Stimulated activated CD4-positive, alpha-beta T cell treated with anti-CD3 and anti-CD28 coated beads, Interleukin-15, amount 100 ng/mL, for 24 hours (primary cell): ENCODE measurements at regions not wholly inside any gene's neighbourhood (a gene's known extent, or its start where the extent isn't known, plus 50 kb on each side); places are given as distances from the start of the nearest gene placed in this dataset.
"Not testable (repeated sequence)": the region's sequence is repeated elsewhere in the genome, so short reads cannot be mapped to it uniquely, and the experiment has no call there.

Experiments used
- DNase-seq: peaks from one replicate; pipeline ENCODE4 v3.0.0-alpha.2; 2020

DNA sequence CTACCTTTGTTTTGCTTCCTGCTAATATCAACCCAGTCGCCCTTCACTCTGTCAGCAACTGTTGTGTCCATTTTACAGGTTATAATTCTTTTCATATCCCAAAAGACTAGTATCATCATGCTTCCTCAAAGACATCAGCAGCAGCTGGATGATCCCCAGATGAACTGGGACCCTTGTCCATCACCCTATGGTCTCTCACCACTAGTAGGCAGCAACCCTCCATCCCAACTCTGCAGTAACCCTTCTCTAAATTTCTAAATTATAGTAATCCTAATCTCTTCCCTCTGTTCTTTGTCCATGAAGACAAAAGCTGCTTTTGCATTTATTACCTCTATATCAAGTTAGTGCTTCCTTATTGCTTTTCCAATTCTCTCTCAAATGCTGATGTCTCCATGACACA lies 1025.8 kb downstream of the FAM181B start:
- DNase-seq: no peak

DNA sequence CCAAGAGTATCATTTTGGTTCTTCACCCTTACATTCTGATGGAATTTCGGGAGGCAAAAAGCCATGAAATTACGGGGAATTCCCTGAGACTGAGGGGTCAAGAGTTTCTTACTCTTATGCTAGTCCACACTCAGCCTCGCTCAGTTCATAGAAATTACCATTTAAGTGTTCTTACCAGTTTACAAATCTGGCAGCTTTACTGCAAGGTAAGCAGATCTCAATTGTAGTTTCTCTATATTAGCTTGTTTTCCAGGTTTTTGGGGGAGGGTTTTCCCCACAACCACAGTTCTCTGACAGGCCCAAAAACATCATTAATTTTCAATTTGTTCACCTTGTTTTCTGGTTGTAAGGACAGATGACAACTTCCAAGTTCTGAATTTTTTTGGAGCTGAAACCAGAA lies 1028.4 kb downstream of the FAM181B start:
- DNase-seq: no peak

DNA sequence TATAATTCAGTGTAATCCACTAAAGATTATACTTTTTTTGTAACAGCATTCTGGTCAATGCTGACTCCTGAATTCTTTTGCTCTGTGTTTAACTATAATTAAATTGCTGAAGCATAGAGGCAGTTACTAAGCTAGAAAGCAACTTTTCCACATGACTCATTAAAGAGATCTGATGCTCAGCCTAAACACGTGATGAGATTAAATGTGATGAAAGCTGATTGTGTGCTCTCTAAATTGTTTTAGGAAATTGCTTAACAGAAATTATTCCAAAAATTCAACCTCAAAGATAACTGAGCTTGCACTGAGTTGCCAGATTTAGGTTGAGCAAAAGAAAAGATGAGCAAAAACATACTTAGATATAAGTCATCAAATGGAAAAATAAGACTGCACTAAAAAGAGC lies 1033.6 kb downstream of the FAM181B start:
- no peak for DNase-seq

DNA sequence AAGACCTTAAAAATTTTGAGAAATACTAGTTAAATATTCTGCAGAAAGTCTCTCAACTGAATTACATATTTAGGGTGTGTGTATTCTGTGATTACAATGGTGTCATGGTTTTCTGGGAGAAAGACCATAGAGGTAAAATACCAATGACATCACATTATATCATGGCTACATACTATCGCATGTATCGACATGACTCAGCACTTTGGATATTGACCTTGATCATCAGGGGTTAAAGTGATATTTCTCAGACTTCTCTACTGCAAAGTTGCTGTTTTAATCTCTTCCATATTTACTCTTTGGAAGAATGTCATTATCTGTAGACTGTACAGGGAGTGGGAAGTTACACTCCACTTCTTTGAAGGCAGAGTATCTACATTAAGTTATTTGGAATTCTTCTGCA lies 1046.6 kb downstream of the FAM181B start:
- no peak for DNase-seq

DNA sequence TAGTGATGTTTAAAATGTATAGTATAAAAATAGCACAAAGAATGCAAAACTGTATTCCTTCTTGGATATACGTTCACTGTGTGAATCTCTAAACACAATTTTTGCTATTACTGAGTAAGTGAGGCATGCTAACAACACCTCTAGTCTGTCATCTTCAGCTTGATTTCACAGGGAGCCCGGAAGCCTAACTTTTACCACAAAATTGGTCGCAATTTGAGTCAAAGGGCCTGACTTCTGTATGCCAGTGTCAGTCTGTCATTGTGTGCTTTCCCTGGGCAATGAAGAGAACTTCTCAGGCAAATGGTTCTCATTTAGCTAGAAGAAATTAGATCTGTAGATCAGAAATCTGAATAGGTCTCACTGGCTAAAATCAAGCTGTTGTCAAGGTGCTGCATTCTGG lies 1059.5 kb downstream of the FAM181B start:
- no peak for DNase-seq

GRCh38 chr11:81673001-81673400 lies 1060.7 kb downstream of the FAM181B start:
- DNase-seq: no peak

- no peak for DNase-seq
These were observed 1063.6 kb downstream of the FAM181B start for GRCh38 chr11:81669935-81670543.

GRCh38 chr11:81658722-81659121 lies 1074.9 kb downstream of the FAM181B start:
- peak; percentile 4 for DNase-seq

GRCh38 chr11:81655351-81655750 lies 1078.3 kb downstream of the FAM181B start:
- DNase-seq: no peak

GRCh38 chr11:81647374-81647773 lies 1086.3 kb downstream of the FAM181B start:
- no peak for DNase-seq

DNA sequence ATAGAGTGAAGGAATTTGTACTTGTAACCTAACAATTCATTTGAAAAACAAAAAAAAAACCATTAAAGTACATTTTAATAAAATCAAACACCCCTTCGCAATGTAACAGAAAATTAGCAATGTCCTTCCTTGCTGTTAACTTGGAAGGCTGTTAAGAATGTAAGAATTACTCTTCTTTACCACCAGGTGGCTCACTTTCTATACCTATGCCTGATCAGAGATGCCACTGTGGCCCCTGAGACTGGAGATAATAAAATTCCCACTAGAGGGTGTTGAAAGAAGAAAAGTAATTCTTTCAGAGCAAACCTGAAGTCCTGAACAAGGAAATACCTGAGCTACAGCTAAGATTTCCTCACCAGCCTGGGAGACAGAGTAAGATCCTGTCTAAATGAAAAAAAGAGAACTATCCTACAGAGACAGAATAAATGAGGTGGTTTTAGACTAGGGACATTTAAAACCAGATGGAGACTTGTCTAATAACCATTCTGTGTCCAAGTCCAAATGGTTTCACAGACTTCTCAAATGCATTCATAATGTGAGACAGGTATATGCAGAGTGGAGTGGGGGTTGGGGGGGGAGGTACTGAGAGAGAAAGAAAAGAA lies 1089.3 kb downstream of the FAM181B start:
- peak; percentile 19 for DNase-seq

DNA sequence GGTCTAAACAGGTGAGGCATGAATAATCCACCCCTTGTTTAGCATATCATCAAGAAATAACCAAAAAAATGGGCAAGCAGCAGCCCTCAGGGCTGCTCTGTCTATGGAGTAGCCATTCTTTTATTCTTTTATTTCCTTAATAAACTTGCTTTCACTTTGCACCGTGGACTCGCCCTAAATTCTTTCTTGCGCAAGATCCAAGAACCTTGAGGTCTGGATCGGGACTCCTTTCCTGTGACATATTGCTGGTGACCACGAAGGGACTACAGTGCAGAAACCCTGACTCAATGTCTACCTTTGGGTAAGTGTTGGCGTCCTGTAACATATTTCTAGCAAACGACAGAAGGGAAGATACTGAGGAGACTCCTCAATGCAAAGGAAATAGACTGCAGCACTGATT lies 1099.2 kb downstream of the FAM181B start:
- DNase-seq: no peak

DNA sequence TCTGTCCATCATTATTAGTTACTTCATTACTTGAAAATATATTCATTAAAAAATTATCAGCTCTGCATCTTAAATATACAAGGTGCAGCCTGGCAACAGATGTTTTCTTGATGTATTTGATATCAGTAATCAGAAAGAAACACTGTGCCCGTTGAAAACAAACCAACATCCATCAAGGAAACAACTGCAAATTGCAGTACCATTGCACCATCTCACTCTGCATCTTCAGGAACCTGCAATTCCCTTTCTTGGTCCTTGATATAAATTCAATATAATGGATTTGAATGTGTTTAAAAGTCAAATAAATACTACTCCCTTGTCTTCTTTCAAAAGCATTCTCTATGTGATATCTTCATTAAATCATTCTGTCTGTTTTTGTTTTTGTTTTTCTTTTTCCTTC lies 1131.2 kb downstream of the FAM181B start:
- no peak for DNase-seq

DNA sequence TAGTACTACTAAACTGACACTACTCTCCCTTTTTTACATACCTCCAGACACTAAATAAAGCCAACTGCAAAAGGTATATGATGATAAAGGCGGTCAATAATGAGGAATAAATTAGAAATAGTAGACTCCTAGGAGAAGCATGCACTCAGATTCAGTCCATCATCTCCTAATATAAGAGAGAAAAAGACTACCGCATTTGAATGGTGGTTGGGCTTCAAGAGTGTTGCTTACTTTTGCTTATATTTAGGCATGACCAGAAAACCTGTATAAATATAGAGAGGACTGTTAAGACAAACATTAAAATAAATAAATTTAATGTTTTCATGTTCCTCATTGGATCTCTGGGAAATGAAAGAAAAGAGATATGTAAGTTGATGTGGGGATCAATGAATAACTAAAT lies 1137.0 kb downstream of the FAM181B start:
- DNase-seq: no peak

GRCh38 chr11:81585390-81585933 lies 1148.2 kb downstream of the FAM181B start:
- DNase-seq: no peak

- no peak for DNase-seq
These were observed 1154.3 kb downstream of the FAM181B start for GRCh38 chr11:81579339-81579738.

DNA sequence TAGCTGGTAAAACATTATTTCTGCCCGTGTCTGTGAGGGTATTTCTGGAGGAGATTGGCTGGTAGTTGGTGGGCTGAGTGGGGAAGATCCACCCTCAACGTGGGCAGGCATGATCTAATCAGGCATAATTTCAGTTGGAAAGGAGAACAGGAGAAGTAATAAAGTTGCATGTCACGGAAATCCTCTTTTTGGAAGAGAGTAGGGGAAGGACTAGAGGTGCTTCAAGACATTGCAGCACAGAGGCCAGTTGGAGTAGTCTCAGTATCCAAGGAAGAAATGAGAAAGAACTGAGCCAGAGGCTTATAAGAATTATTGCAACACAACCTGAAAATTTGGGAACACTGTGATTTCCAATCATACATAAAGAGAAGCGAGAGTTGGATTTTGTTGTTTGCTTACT lies 1155.1 kb downstream of the FAM181B start:
- DNase-seq: no peak

- no peak for DNase-seq
These were observed 1159.4 kb downstream of the FAM181B start for GRCh38 chr11:81574301-81574700.

DNA sequence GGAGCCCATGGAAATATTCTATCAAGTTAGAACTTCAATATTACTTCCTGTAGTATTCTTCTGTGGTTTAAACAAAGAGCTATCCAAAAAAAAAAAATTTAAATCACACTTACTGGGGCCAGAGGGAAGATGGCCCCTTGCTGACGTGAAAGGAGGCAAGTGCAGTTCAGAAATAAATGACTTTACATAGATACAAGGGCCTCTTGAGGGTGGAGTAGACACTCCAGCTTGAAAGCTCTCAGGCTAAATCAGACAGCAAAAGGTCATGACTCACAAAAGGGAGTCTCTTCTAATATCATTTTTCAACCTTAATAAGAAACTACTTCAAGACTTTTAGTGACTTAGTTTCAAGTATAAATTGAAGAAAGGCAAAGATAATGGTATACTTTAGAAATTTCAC lies 1160.3 kb downstream of the FAM181B start:
- no peak for DNase-seq

- no peak for DNase-seq
These were observed 1163.0 kb downstream of the FAM181B start for GRCh38 chr11:81570669-81571068.

- DNase-seq: no peak
These were observed 1163.7 kb downstream of the FAM181B start for GRCh38 chr11:81569999-81570398.

DNA sequence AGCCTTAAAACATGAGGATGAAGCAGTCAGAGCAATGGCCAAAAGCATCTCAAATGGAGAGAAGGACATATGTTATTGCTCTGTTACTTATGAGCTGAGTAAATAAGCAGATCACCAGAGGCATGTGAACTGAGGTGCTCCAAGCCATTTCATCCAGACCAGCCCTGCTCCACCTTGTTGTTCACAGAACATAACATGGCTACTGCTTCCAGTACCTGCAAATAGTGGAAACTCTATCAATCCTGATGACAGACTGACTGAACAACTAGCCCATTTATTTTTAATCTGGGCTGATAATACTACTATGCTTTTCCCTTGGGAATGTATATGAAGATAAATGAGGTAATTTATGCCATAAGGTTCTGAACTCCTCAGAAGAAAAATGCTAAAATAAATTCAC lies 1164.7 kb downstream of the FAM181B start:
- no peak for DNase-seq

- no peak for DNase-seq
These were observed 1185.5 kb downstream of the FAM181B start for GRCh38 chr11:81548123-81548522.

- DNase-seq: not testable (repeated sequence)
These were observed 1193.9 kb downstream of the FAM181B start for GRCh38 chr11:81539806-81540205.

DNA sequence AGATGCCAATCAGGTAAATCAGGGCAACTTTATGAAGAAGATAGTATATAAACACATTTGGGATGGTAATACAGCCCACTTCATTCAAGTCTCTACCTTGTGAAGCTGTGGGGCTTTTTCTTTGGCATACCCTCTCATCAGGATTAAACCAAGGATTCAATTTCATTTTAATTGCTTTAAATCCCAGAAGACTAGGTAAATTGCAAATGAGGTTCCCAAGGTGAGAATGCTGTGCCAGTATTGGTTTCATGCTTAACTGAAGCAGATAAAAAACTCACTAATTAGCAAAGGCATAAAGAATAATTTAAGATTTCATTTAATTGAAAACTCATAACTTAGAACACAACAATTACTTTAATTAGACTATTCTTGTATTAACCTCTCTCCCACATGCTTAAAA lies 1218.1 kb downstream of the FAM181B start:
- no peak for DNase-seq
